Stimulated activated CD4-positive, alpha-beta T cell treated with anti-CD3 and anti-CD28 coated beads, Interleukin-4, amount 100 ng/mL, for 1 hour (primary cell): ENCODE measurements at regions not wholly inside any gene's neighbourhood (a gene's known extent, or its start where the extent isn't known, plus 50 kb on each side); places are given as distances from the start of the nearest gene placed in this dataset.

Experiments used
- DNase-seq: peaks from one replicate; pipeline ENCODE4 v3.0.0-alpha.2; 2020

DNA sequence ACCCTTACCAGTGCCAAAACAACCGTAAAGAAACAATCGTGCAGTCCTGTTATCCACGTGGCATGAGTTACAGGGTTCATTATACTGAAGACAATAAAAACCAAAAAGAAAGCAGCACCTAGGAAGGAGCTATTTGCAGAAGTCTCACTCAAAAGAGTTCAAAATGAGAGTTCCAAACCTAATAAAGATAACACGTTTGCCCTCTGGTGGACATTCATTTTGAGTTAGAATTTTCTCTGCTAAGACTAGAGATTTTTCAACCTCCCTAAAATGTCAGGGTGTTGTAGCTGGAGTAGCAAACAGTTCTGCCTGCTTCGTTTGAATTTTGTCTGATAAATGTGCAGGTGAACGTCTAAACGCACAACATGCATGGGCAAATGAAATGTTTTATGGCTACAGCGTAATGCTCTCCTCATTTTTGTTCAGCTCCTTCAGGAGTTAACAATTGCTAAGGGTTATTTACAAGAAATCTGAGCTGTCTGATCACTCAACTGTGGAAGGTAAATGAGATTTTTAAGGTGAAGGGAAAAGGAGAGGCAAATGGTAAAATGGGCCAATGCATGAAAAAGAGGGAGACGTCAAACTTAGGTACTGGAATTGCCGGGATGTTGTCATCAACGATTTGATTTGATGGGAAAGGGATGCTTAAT, 1067.9 kb upstream of the EEF2KMT start:
- DNase-seq = no peak

- no peak for DNase-seq
These were observed 1063.3 kb upstream of the EEF2KMT start for GRCh38 chr16:6160871-6161270.

- no peak for DNase-seq
These were observed 1062.7 kb upstream of the EEF2KMT start for GRCh38 chr16:6160303-6160702.

DNA sequence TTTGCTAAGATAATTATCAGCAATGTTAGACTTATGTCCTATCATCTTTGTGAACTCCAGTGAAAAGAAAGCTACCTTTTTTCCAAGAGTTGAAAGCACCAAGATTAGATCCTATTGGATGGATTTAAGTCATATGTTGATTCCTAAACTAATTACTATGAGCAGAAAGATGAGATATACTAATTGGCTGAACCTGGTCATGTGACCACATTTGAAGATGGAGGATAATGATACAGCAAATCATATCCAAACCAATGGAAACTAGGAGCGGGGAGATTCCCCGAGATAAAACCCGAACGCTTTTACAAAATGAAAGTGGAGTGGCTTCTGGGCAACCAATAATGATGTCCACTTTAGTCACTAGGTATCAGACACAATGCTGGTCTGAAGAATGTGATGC, 1060.2 kb upstream of the EEF2KMT start:
- DNase-seq = no peak

DNA sequence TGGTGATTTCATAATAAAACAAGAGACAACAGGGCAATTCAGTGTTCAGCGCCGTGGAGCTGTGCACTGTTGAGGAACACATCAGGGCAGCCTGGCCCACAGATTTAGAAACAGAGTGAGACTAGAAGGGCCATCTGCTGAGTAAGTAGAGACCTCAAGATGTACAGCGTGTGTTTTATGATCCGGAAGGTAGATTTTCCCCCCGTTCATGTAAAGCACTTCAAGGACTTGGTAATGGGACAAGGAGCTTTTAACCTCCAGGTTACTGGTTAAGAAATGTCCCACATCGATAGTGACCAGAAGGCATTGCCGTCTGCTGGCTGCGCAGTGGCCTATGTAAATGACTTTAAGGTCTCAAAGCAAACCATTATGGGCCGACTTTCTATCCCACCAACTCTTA, 1057.7 kb upstream of the EEF2KMT start:
- DNase-seq = no peak

DNA sequence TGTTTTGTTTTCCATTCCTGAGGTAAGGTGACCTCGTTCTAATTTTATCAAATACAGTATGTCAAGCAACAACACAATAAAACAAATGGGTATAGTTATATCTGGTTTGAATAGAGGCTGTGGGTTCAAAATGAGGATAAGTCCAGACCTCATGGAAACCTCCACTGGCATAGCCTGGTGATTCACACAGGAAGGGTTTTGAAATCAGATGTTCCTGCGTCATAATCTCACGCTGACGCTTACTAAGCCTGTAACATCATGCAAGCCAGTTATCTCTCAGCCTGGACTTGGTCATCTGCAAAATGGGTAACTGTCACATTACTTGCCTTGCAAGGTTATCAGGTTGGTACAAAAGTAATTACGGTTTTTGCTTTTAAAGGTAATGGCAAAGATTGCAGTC, 1056.3 kb upstream of the EEF2KMT start:
- no peak for DNase-seq

DNA sequence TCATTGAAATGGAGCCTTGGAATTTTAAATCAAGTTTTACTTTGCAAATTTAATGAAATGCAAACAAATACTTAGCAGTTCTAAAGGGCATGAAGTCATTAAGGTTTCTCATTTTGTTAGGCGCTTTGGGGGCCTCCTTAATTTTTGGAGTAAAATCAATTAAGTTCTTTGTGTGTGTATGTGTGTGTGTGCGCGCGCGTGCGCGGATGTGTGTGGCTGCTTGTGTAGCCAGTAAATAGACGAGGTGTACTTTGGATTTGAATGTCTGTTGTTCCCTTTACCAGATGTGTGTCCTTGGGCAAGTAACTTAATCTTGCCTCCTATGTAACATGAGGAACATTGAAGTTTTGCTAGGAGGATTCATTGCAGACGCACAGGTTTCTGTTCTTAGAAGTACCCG, 1051.4 kb upstream of the EEF2KMT start:
- DNase-seq = no peak

- DNase-seq = no peak
These were observed 1050.8 kb upstream of the EEF2KMT start for GRCh38 chr16:6148361-6148760.

DNA sequence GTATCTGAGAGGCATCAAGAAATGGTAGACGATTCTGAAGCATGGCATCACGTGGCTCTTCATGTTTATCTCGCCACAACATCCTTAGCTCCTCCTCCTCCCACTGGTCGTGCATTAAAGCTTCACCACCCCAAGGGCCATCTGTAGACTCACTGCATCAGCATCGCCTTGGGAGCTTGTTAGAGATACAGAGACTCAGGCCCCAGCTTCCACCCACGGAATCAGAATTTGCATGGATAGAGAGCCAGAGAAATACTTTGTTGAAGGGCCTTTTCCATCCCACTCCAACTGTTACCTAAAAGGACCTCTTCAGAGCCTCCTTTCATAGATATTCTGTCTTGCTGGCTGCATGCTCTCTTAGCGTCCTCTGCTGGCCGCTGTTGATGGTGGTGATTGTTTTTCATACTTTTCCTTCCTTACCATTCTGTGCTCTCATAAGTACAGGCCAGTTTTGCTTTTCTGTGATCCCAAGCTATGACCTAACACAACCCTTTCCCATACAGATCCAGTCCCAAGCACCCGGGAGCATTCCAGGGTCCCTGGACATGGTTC, 1049.4 kb upstream of the EEF2KMT start:
- DNase-seq = no peak

GRCh38 chr16:6146356-6146755, 1048.8 kb upstream of the EEF2KMT start:
- no peak for DNase-seq

DNA sequence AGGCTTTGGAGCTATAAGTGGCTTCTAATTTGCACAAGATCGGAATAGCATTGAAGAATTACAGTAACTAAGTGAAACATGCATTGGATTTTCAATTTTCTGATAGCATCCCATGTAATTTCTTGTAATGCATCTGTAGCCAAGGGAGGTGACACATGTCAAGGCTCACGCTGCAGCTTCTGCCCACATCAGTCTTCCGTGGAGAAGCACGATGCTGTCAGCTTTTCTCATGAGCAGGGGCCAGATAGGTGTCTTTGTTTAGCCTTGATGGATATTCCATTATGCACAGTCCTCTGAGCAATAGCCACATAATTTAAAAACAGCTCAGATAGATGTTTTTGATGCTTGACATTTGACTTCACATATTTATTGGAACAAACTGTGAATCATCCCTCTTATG, 1046.9 kb upstream of the EEF2KMT start:
- no peak for DNase-seq

- DNase-seq = no peak
These were observed 1045.4 kb upstream of the EEF2KMT start for GRCh38 chr16:6143020-6143419.

DNA sequence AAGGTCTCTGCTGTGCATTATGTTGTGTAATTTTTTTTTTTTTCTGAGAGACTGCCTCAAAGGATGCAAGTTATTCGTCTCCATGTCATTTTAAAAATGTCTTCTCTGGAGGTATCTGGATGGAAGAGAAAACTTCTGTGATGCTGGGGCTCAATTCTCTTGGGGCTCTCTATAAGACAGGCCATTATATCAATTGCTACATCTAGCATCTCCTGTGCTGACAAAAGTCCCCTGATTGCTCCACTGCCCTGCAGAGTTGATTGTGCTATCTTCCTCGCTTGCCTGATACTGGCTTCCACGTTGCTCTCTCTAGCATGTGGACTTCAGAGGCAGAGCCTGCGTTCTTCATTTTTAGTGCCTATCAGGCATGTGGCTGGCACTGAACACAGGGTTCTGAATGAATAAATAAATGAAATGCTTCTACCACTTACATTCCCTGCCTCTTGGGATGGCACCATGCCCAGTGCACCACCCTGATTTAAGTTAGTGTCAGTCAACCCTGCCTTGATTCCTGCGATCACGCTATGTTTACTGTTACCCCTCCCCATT, 1035.5 kb upstream of the EEF2KMT start:
- no peak for DNase-seq

DNA sequence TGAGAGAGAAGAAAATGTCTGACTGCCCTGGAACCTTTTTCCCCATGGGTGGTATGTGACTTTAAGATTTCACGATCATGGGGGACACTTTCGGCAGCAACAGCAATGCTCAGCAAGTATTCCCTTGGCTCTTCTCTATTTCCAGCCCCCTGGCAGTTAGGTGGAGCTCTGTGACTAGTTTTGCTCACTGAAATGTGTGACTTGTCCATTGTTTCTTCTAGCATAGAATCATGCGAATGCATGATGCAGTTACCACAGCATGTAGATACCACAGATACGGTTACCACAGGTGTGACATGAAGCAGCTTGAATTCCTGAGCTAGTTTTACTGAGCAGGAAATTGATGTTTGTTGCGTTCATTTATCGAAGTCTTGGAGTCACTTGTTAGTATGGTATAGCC, 1034.5 kb upstream of the EEF2KMT start:
- DNase-seq = no peak

- no peak for DNase-seq
These were observed 1034.0 kb upstream of the EEF2KMT start for GRCh38 chr16:6131526-6132050.

DNA sequence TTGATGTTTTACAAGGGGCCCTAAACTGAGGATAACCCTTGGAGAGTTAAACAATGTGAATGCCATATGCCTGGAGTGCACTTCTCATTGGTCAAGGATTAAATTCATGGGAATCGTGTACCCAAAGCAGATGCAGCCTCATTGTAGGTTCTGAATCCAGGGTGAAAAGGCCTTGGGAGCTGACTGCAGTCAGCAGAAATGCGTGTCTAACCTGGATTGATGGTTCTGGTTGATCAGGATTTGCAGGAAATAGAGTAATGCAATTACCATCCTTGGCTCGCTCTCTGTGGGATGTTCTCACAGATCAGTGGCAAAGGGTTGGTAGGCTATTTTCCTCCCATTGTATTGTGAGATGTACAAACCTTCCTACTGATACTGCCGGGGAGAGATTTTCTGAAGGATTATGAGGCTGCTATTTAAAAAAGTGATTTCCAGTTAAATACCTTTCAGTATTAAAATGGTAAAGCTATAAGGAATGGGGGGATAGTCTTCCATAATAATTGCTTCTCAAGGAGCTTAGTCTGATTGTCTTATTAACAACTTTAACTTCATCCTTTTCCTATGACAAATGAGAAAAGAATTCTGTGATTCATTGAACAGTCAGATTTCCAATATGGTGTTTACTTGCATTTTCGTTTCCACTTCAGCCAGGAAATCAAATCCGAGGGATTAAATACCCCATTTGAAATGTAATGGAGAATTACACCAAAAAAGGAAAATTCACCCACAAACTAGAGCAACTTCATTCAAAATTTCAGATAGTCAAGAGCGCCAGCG, 1028.1 kb upstream of the EEF2KMT start:
- no peak for DNase-seq

DNA sequence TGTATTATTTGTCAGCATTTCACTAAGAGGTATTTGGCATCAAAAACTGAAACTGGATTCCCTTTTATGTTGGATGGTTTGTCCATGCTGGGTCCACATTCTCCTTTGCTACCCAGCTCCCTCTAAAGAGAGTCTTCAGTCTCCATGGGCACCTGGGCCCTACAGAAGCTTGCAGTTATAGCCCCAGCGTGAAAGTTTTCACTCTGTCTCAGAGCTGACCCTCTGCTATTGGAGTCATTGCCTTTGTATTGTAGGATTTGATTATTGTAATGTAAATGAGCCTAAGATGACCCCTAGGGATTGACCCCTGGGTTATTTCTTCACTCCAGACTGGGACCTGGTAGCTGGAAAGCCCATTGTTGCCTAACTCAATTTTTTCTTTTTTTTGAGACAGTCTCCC, 1026.5 kb upstream of the EEF2KMT start:
- no peak for DNase-seq

GRCh38 chr16:6122401-6122800, 1024.8 kb upstream of the EEF2KMT start:
- no peak for DNase-seq

DNA sequence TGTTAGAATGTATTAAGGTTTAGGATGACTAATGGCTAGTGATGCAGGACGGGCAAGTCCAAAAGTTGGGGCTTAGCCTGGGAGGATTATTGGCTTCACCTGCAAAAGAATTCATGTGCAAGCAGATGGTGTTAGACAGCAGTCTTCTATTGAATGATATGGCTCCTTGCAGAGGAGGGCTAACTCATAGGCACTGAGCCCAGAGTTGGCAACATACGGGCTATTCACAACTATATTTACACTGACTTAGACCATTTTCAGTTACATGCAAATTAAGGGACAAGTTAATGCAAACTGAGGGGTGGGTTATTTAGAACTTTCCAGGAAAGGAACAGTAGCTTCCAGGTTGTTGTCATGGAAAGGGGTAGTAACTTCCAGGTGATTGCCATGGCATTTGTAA, 1017.1 kb upstream of the EEF2KMT start:
- DNase-seq = no peak

DNA sequence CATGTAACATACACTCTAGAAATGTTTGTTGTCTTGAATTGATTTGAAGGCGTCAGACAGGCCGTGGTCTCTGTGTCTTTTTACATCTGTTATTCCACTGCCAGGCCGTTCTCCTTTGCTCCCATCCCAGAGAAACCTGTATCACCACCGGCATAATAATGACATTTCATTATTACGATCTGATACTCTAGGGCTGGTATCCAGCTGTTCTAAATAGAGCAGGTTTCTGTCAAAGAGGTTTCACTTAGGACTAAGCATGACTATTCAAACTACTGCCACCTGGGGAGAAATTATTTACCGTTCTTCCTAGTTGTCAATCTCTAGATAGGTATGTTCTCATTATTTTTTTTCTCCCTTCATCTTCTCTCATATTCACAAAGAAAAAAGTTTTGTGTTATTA, 1016.2 kb upstream of the EEF2KMT start:
- no peak for DNase-seq

DNA sequence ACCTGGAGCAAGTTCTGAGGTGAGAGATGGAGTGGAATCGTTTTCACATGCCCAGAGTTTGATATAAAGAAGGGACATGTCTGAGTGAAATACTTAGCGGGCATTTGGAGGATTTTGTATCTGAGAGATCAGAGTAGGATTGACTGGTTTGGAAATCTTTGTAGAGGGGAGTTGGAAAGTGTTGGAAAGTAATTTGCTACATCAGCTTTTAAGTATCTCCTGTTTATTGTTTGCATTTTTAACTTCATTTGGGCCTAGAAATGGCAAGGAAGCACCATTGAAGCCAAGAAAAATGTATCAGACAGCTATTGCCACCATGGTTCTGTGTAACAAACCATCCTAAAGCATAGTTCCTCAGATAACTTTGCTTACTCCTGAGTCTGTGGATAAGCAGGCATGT, 1015.1 kb upstream of the EEF2KMT start:
- DNase-seq = no peak

- DNase-seq = no peak
These were observed 1013.8 kb upstream of the EEF2KMT start for GRCh38 chr16:6111390-6111789.

- no peak for DNase-seq
These were observed 1012.8 kb upstream of the EEF2KMT start for GRCh38 chr16:6110346-6110745.

- no peak for DNase-seq
These were observed 1008.5 kb upstream of the EEF2KMT start for GRCh38 chr16:6106061-6106460.
